ENCODE measurements at regions not wholly inside any gene's neighbourhood (a gene's known extent, or its start where the extent isn't known, plus 50 kb on each side); places are given as distances from the start of the nearest gene placed in this dataset.

DNA sequence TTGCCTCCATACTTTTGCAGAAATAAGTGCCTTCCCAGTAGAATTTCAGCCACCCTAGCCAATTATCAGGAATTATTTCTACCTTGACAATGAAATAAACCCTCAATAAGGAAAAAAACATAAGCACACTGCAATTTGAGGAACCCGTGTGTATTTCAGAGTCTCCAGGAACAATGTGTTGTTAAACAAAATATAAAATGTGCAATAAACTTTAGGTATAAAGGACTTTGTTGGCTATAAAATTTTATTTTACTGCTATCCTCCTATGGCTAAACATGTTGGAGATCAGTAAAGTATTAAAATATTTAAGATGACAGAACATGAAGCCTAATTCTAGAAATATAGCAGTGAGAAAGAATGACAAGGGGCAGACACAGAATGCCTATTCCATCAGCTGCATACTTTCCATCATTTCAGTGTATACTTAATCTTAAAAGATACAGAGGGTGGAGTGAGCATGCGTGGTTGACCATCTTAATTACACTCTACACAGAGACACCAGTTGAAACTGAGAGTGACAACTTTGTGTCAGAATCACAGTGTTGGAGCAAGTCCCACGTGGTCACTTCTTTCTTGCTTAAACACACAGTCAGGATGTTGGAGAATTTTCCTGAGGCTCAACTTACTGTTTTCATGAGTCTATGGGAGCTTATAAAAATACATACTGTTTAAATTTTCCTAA is 79.0 kb upstream of the SUCLG2 start:
- Histone ChIP-seq H3K27ac (no peak overlapping the region), H3K36me3 (no peaks in the 10 kb centered on the region), H3K27me3 (no peaks in the 10 kb centered on the region), H3K9me3 (no peaks in the 10 kb centered on the region), H3K4me3 (no peak overlapping the region), H3K4me1 (no peaks in the 10 kb centered on the region)
- DNase-seq (ENCODE audit: low spot score) = no peak
- TF ChIP-seq, protein P1, sequence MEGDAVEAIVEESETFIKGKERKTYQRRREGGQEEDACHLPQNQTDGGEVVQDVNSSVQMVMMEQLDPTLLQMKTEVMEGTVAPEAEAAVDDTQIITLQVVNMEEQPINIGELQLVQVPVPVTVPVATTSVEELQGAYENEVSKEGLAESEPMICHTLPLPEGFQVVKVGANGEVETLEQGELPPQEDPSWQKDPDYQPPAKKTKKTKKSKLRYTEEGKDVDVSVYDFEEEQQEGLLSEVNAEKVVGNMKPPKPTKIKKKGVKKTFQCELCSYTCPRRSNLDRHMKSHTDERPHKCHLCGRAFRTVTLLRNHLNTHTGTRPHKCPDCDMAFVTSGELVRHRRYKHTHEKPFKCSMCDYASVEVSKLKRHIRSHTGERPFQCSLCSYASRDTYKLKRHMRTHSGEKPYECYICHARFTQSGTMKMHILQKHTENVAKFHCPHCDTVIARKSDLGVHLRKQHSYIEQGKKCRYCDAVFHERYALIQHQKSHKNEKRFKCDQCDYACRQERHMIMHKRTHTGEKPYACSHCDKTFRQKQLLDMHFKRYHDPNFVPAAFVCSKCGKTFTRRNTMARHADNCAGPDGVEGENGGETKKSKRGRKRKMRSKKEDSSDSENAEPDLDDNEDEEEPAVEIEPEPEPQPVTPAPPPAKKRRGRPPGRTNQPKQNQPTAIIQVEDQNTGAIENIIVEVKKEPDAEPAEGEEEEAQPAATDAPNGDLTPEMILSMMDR (IDR thresholded peaks at IDR 0.05) = no peak

DNA sequence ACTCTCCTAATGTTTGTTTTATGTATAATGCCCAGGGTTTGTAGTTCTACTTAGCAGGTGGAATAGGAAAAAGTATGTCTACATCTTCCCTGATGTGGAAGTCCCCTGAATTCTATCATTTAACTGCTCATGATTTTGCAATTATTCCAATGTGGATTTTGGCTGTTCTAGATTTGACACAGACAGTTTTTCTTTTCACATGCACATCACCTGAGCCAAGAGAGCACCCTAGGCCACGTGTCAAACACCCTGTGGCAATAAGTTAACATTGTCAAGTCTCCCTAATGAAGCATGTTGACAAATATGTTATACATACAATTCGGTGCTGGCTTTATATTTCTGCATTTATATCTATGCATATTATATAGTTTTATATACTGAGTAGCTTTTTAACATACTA is 70.0 kb upstream of the SUCLG2 start:
- TF ChIP-seq, protein P1 (IDR thresholded peaks at IDR 0.05) = no peak
- Histone ChIP-seq H3K4me1 (no peaks in the 10 kb centered on the region), H3K27me3 (no peaks in the 10 kb centered on the region), H3K27ac (no peak overlapping the region), H3K4me3 (no peak overlapping the region), H3K36me3 (no peaks in the 10 kb centered on the region), H3K9me3 (peaks cover 0 to 8% of the 10 kb centered on the region in 2 donors)
- DNase-seq (ENCODE audit: low spot score) = no peak

DNA sequence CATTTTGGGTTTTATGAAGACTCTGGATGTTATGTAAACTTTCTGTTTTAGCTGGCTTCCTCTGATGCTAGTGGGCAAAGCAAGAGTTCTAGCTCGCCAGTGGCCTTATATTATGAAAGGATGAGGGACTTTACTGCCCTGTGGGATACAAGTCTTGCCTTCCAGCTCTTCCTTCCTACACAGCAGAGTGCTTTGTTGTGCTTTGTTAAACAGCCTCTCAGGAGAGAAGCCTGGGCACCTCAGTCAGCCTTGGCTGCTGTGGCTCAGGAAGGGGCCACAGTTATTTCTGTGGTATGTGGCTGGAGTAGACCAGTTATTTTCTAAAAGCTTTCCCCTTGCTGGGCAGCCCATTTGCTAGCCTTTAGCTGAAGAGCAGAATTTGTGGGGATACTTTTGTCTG is 69.5 kb upstream of the SUCLG2 start:
- no peak overlapping the region for H3K27ac ChIP-seq
- no peaks in the 10 kb centered on the region for H3K36me3 ChIP-seq

DNA sequence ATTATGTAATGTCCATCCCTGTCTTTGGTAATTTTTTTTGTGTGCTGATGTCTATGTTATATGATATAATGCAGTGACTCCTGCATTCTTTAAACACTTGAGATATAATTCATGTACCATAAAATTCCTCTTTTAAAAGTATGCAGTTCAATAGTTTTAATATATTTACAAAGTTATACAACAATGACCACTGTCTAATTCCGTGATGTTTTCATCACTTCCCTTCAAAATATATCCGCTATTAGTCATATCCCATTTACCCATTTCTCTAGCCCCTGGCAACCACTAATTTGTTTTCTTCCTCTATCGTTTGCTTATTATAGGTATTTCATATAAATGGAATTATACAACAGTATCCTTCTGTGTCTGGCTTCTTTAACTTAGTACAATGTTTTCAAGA is 64.9 kb upstream of the SUCLG2 start:
- no peak overlapping the region for H3K4me3 ChIP-seq
- TF ChIP-seq, protein P1 (IDR thresholded peaks at IDR 0.05) = no peak
- H3K36me3 ChIP-seq = no peaks in the 10 kb centered on the region
- H3K4me1 ChIP-seq = no peaks in the 10 kb centered on the region
- DNase-seq (ENCODE audit: low spot score) = no peak
- peaks cover 0 to 8% of the 10 kb centered on the region in 2 donors for H3K9me3 ChIP-seq
- no peak overlapping the region for H3K27ac ChIP-seq
- H3K27me3 ChIP-seq = no peaks in the 10 kb centered on the region

More for the DNA sequence above, 69.5 kb upstream of the SUCLG2 start:
- Histone ChIP-seq H3K4me1 (no peaks in the 10 kb centered on the region), H3K4me3 (no peak overlapping the region), H3K27me3 (no peaks in the 10 kb centered on the region), H3K9me3 (peaks cover 0 to 8% of the 10 kb centered on the region in 2 donors)
- TF ChIP-seq, protein P1 (IDR thresholded peaks at IDR 0.05) = no peak
- DNase-seq (ENCODE audit: low spot score) = no peak

DNA sequence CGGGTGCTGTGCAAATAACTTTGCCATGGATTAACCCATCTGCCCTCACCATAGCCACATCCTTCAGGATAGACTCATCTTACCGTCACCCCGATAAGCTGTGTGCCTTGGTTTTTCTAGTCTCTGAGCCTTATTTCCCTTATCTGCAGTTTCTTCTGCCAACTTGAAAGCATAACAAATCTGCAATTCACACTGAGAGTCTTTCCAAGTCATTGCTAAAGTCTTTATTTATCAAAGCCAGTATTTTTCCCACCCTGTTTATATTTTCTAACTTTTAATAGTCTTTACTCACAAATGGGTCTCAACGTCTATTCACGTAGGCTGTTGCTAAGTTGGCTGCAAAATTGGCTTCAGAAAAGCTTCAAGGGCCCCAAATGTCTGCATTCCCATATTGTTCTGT is 61.6 kb upstream of the SUCLG2 start:
- DNase-seq (ENCODE audit: low spot score) = no peak
- TF ChIP-seq, protein P1 (IDR thresholded peaks at IDR 0.05) = no peak

More for the DNA sequence above, 61.6 kb upstream of the SUCLG2 start:
- no peaks in the 10 kb centered on the region for H3K36me3 ChIP-seq
- no peaks in the 10 kb centered on the region for H3K4me1 ChIP-seq
- no peak overlapping the region for H3K27ac ChIP-seq
- H3K4me3 ChIP-seq = no peak overlapping the region
- H3K27me3 ChIP-seq = no peaks in the 10 kb centered on the region
- peaks cover 0 to 5% of the 10 kb centered on the region in 2 donors for H3K9me3 ChIP-seq

Measured in right atrium auricular region (tissue), 2 donors.